ENCODE measurements at regions not wholly inside any gene's neighbourhood (a gene's known extent, or its start where the extent isn't known, plus 50 kb on each side); places are given as distances from the start of the nearest gene placed in this dataset.

GRCh38 chr2:59033661-59034060 is 792.5 kb upstream of the FANCL start:
- TF ChIP-seq CTCF (IDR thresholded peaks at IDR 0.05; ENCODE audit: low read depth, low read length) (no peak), EZH2phosphoT487 (IDR thresholded peaks at IDR 0.05; ENCODE audit: low read depth) (no peak)

Data from OCI-LY3 (cell line).